ENCODE measurements at regions not wholly inside any gene's neighbourhood (a gene's known extent, or its start where the extent isn't known, plus 50 kb on each side); places are given as distances from the start of the nearest gene placed in this dataset.

DNA sequence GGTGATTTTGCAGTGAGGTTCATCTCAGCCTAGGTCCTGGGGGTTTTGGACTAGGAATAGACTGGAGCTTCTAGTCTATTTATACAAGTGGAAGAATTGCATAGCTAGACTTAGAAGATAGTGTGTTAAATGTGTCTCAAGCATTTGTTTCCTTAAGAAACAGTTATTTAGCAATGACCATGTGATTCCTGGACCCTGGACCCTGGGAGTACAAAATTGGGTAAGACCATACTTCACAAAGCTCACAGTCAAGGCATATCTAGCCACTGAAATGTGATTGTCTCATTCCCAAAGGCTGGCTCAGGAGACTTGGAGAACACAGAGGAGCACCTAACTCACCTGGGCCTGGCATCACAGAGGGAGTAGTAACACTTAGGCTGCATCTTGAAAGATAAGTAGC is 754.5 kb downstream of the SATB2 start:
- TF ChIP-seq POLR2A (IDR thresholded peaks at IDR 0.05) (no peak), CTCF (IDR thresholded peaks at IDR 0.05) (no peak), POLR2AphosphoS5 (IDR thresholded peaks at IDR 0.05) (no peak), EP300 (IDR thresholded peaks at IDR 0.05) (no peak)

Measured in suprapubic skin (tissue), 4 donors.